ENCODE measurements at regions not wholly inside any gene's neighbourhood (a gene's known extent, or its start where the extent isn't known, plus 50 kb on each side); places are given as distances from the start of the nearest gene placed in this dataset.

DNA sequence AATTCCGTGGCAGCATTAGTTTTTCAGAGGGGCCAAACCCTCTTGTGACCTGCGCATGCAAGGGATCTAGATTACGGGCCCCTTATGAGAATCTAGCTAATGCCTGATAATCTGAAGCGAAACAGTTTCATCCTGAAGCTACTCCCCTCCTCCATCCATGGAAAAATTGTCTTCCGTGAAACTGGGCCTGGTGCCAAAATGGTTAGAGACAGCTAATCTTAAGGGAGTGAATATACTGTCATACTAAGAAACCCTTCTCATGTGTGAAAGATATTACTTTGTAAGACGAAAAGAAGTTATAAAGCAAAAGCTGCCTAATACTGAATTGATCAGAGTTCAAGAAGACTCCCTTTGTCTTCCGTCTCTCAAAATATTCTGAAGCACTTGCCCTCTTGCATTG lies 166.3 kb downstream of the DUSP10 start:
- TF ChIP-seq POLR2A (IDR thresholded peaks at IDR 0.05; ENCODE audit: low read depth, low read length) = no peak
- TF ChIP-seq TAF1 (IDR thresholded peaks at IDR 0.05; ENCODE audit: borderline replicate concordance, low read depth, low read length) = no peak
